SK-N-SH (cell line): ENCODE measurements at regions not wholly inside any gene's neighbourhood (a gene's known extent, or its start where the extent isn't known, plus 50 kb on each side); places are given as distances from the start of the nearest gene placed in this dataset.

Experiments used
- CTCF ChIP-seq: fragments of 200-600 bp; sonication (generic); IDR thresholded peaks from 2 replicates; pipeline ENCODE4 v1.6.1; 2017; ENCODE audit warnings: antibody characterized with exemption, mild to moderate bottlenecking, moderate library complexity
- PBX3 ChIP-seq: IDR thresholded peaks from 2 replicates; pipeline ENCODE4; 2012
- POLR2AphosphoS5 ChIP-seq: IDR thresholded peaks from 2 replicates; pipeline ENCODE4 v1.6.1; 2012; ENCODE audit warnings: low read depth, low read length
- TCF12 ChIP-seq: IDR thresholded peaks from 2 replicates; pipeline ENCODE4 v1.4.0; 2012

- no peak for TF ChIP-seq PBX3
- TF ChIP-seq TCF12: no peak
- no peak for TF ChIP-seq CTCF
- no peak for TF ChIP-seq POLR2AphosphoS5
These were observed 233.4 kb downstream of the KCNRG start for GRCh38 chr13:50248516-50249143.
